Endothelial cell of umbilical vein (primary cell): ENCODE measurements at regions not wholly inside any gene's neighbourhood (a gene's known extent, or its start where the extent isn't known, plus 50 kb on each side); places are given as distances from the start of the nearest gene placed in this dataset.

ENCODE experiments used
- BruUV-seq: library from RNA; stranded (reverse); fragments of 400-500 nt; replicated peaks from 2 replicates; lab custom pipeline; 2021; lab: Mats Ljungman, UMichigan
- CTCF ChIA-PET: fragments of 300-600, 350-600 bp; sonication (Branson Sonifier 250); formaldehyde crosslinking; loops from one replicate; lab custom pipeline; 2021; ENCODE audit warnings: antibody characterized with exemption, inconsistent platforms; lab: Charles Lee
- POLR2A ChIA-PET: fragments of 300-600, 350-600 bp; sonication (Branson Sonifier 250); formaldehyde crosslinking; loops from one replicate; lab custom pipeline; 2021; ENCODE audit warnings: antibody characterized with exemption, inconsistent platforms; lab: Charles Lee
- DNase-seq: peaks from one replicate; pipeline ENCODE4 v3.0.0-alpha.2; 2011; ENCODE audit warnings: low read depth, low spot score
- FAIRE-seq: peaks from 2 replicates; lab custom pipeline; 2011; peaks lifted over from hg19 to GRCh38; lab: Jason Lieb, UNC
- H2AFZ ChIP-seq: 2 replicates; pipeline ENCODE4 v1.6.0; 2012; ENCODE audit warnings: low read depth, low read length, control low read depth, inconsistent platforms
- H3K27ac ChIP-seq: 2 replicates; pipeline ENCODE4 v1.5.1; 2011; ENCODE audit warnings: low read depth, mild to moderate bottlenecking, control low read depth, low read length, moderate library complexity; ENCODE audit not compliant: insufficient read depth
- H3K27me3 ChIP-seq, 2 experiments: 2 replicates each; pipeline versions ENCODE4 v1.6.0 to v1.6.1; 2011; ENCODE audit warnings: low read length in 2 of 2, mixed read lengths in 1 of 2; ENCODE audit not compliant: control insufficient read depth in 2 of 2, insufficient read depth in 2 of 2
- H3K36me3 ChIP-seq, 2 experiments: 2 replicates in 1 of 2; 3 replicates in 1 of 2; pipeline ENCODE4 v1.5.1; 2011; ENCODE audit warnings: low read length in 2 of 2, mild to moderate bottlenecking in 1 of 2, moderate library complexity in 1 of 2; ENCODE audit not compliant: control insufficient read depth in 2 of 2, insufficient read depth in 2 of 2; ENCODE audit errors: extremely low read depth in 1 of 2
- H3K4me1 ChIP-seq: 3 replicates; pipeline ENCODE4 v1.5.1; 2011; ENCODE audit warnings: mild to moderate bottlenecking, low read length; ENCODE audit not compliant: control insufficient read depth, insufficient read depth; ENCODE audit errors: extremely low read depth
- H3K4me2 ChIP-seq: 2 replicates; pipeline ENCODE4 v1.6.1; 2011; ENCODE audit warnings: low read length, control low read depth, mixed read lengths; ENCODE audit not compliant: insufficient read depth
- H3K4me3 ChIP-seq, 3 experiments: fragments of 200-600 bp in 1 of 3; sonication (generic), shearing (Covaris generic) in 1 of 3; replicated peaks in 1 of 3; 2 replicates each; pipeline ENCODE4 v1.5.1; 2011 to 2016; ENCODE audit warnings: control low read depth in 3 of 3, low read length in 3 of 3, mild to moderate bottlenecking in 2 of 3, inconsistent platforms in 1 of 3, low read depth in 1 of 3, moderate library complexity in 1 of 3; ENCODE audit not compliant: insufficient read depth in 1 of 3
- H3K79me2 ChIP-seq: 2 replicates; pipeline ENCODE4 v1.6.0; 2012; ENCODE audit warnings: low read length, inconsistent platforms; ENCODE audit not compliant: control insufficient read depth, insufficient read depth
- H3K9ac ChIP-seq: replicated peaks from 2 replicates; pipeline ENCODE3; 2011; ENCODE audit warnings: low read length, control low read depth; ENCODE audit not compliant: insufficient read depth; ENCODE audit errors: extremely low read depth
- H3K9me1 ChIP-seq: replicated peaks from 3 replicates; pipeline ENCODE4 v1.6.0; 2011; ENCODE audit warnings: mild to moderate bottlenecking, low read length; ENCODE audit not compliant: control insufficient read depth, insufficient read depth; ENCODE audit errors: extremely low read depth
- H3K9me3 ChIP-seq: replicated peaks from 2 replicates; pipeline ENCODE4 v1.5.1; 2012; ENCODE audit warnings: low read length, inconsistent platforms; ENCODE audit not compliant: control insufficient read depth, insufficient read depth
- H4K20me1 ChIP-seq: replicated peaks from 2 replicates; pipeline ENCODE3; 2011; ENCODE audit warnings: mild to moderate bottlenecking, low read length; ENCODE audit not compliant: control insufficient read depth, insufficient read depth; ENCODE audit errors: extremely low read depth
- EZH2 ChIP-seq: IDR thresholded peaks from 2 replicates; pipeline ENCODE4 v1.6.1; 2012; ENCODE audit warnings: borderline replicate concordance, low read depth, mild to moderate bottlenecking, moderate library complexity, low read length, inconsistent platforms; ENCODE audit not compliant: severe bottlenecking
- FOS ChIP-seq: IDR thresholded peaks from 2 replicates; pipeline ENCODE4 v1.6.1; 2011; ENCODE audit warnings: mild to moderate bottlenecking, low read length, moderate library complexity, borderline replicate concordance; ENCODE audit not compliant: insufficient read depth
- GATA2 ChIP-seq: IDR thresholded peaks from 2 replicates; pipeline ENCODE4 v1.7.0; 2011; ENCODE audit warnings: low read depth, mild to moderate bottlenecking, moderate library complexity, mixed read lengths, low read length; ENCODE audit not compliant: insufficient read length, insufficient read depth
- JUN ChIP-seq: IDR thresholded peaks from 2 replicates; pipeline ENCODE4 v1.6.1; 2011; ENCODE audit warnings: borderline replicate concordance, low read depth; ENCODE audit not compliant: insufficient read length, insufficient read depth
- MYC ChIP-seq: IDR thresholded peaks from one replicate; pipeline ENCODE4 v1.6.1; 2011; ENCODE audit warnings: mild to moderate bottlenecking, low read depth, low read length
- POLR2A ChIP-seq: IDR thresholded peaks from 2 replicates; pipeline ENCODE4 v1.6.1; 2012; ENCODE audit warnings: low read depth, mild to moderate bottlenecking, control low read depth, low read length
- POLR2AphosphoS5 ChIP-seq: IDR thresholded peaks from 2 replicates; pipeline ENCODE4 v1.6.1; 2012; ENCODE audit warnings: low read depth, mild to moderate bottlenecking, control low read depth, low read length, moderate library complexity; ENCODE audit not compliant: insufficient read depth
- dilution Hi-C: fragments of 300-500 bp; cut with MboI; formaldehyde crosslinking; loops from one replicate; pipeline ENCODE4 v1.15.0; 2019; ENCODE audit warnings: low sequenced_read_pairs; ENCODE audit not compliant: extremely low pct_ligation_motif_present
- intact Hi-C: fragments of 100-400 bp; cut with micrococcal nuclease; formaldehyde crosslinking; loops from one replicate; pipeline ENCODE4 v1.10.0; 2022
- TF ChIP-seq, protein P1 (sequence below): IDR thresholded peaks from 2 replicates; pipeline ENCODE4 v1.6.1; 2011; ENCODE audit not compliant: insufficient read depth, insufficient read length
- TF ChIP-seq, protein P2 (sequence below), 2 donors: IDR thresholded peaks; 1 replicate in 1 of 2; 2 replicates in 1 of 2; pipeline ENCODE4 v1.5.1; 2011; ENCODE audit warnings: low read length in 2 of 2, mild to moderate bottlenecking in 2 of 2, moderate library complexity in 2 of 2, control low read depth in 1 of 2, inconsistent platforms in 1 of 2, low read depth in 1 of 2; ENCODE audit not compliant: insufficient read depth in 1 of 2; ENCODE audit errors: extremely low read depth in 1 of 2

DNA sequence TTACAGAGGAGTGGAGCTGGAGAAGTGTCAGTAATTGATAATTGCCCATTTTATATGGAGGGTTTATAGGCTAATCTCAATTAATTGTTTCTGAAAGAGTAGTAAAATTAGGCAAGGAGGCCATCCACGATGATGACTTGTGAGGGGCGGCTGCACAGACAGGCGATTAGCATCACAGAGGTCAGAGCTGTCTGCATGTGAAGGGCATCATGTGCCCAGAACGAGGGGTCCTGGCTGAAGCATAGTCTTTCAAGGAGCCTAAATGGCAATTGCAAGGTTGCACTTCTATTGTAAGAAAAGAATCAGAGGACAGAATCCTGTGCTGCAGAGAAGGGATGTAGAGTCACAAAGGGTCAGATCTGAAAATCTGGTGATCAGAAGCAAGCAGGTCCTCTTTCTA is 196.6 kb downstream of the EBLN2 start:
- Histone ChIP-seq H3K9ac (no peak overlapping the region), H3K9me3 (no peaks in the 10 kb centered on the region), H3K4me3 (no peak overlapping the region), H2AFZ (no peak overlapping the region), H3K27ac (no peak overlapping the region), H3K36me3 (no peaks in the 10 kb centered on the region), H3K9me1 (no peaks in the 10 kb centered on the region), H4K20me1 (no peaks in the 10 kb centered on the region), H3K4me1 (no peaks in the 10 kb centered on the region), H3K4me2 (no peak overlapping the region), H3K27me3 (no peaks in the 10 kb centered on the region), H3K79me2 (no peaks in the 10 kb centered on the region)
- ChIA-PET POLR2A (no interaction called here), CTCF (no interaction called here)
- no peak for TF ChIP-seq GATA2
- TF ChIP-seq, protein P1, sequence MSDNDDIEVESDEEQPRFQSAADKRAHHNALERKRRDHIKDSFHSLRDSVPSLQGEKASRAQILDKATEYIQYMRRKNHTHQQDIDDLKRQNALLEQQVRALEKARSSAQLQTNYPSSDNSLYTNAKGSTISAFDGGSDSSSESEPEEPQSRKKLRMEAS: no peak
- no peak for TF ChIP-seq MYC
- TF ChIP-seq JUN: no peak
- TF ChIP-seq, protein P2, sequence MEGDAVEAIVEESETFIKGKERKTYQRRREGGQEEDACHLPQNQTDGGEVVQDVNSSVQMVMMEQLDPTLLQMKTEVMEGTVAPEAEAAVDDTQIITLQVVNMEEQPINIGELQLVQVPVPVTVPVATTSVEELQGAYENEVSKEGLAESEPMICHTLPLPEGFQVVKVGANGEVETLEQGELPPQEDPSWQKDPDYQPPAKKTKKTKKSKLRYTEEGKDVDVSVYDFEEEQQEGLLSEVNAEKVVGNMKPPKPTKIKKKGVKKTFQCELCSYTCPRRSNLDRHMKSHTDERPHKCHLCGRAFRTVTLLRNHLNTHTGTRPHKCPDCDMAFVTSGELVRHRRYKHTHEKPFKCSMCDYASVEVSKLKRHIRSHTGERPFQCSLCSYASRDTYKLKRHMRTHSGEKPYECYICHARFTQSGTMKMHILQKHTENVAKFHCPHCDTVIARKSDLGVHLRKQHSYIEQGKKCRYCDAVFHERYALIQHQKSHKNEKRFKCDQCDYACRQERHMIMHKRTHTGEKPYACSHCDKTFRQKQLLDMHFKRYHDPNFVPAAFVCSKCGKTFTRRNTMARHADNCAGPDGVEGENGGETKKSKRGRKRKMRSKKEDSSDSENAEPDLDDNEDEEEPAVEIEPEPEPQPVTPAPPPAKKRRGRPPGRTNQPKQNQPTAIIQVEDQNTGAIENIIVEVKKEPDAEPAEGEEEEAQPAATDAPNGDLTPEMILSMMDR (IDR thresholded peaks at IDR 0.05; ENCODE audit: extremely low read depth in 1 of 2, insufficient read depth in 1 of 2, low read depth in 1 of 2, low read length in 2 of 2): no peak
- no peak for TF ChIP-seq EZH2
- no peak for TF ChIP-seq FOS
- TF ChIP-seq POLR2AphosphoS5: no peak
- no peak for TF ChIP-seq POLR2A
- no peak for FAIRE-seq
- dilution Hi-C loops: no loop called here
- DNase-seq: no peak
- no TSS peak for BruUV-seq
- intact Hi-C loops: no loop called here
